HepG2 (cell line): ENCODE measurements at regions not wholly inside any gene's neighbourhood (a gene's known extent, or its start where the extent isn't known, plus 50 kb on each side); places are given as distances from the start of the nearest gene placed in this dataset.

ENCODE experiments used
- ATAC-seq: fragments of 200-7000 bp; cut with Tn5 transposase; 3 replicates; pipeline ENCODE4 v1.9.1; 2020; ENCODE audit warnings: mild to moderate bottlenecking, moderate library complexity
- BruUV-seq: library from RNA; stranded (reverse); fragments of 400-500 nt; replicated peaks from 2 replicates; lab custom pipeline; 2021; lab: Mats Ljungman, UMichigan
- CTCF ChIA-PET: fragments of 300-600 bp; formaldehyde crosslinking; extraction: SDS; loops from one replicate; lab custom pipeline; 2021; ENCODE audit warnings: low total read pairs, inconsistent platforms, low intra/inter-chr PET ratio; lab: Yijun Ruan, JAX
- POLR2A ChIA-PET: fragments of 350-600 bp; sonication (Branson Sonifier 250); formaldehyde crosslinking; loops from one replicate; lab custom pipeline; 2020; ENCODE audit warnings: antibody characterized with exemption, inconsistent platforms; lab: Yijun Ruan, JAX
- DNase-seq: peaks from one replicate; pipeline ENCODE4 v3.0.0-alpha.2; 2015; ENCODE audit warnings: low spot score
- FAIRE-seq: peaks from 3 replicates; lab custom pipeline; 2011; peaks lifted over from hg19 to GRCh38; lab: Jason Lieb, UNC
- H2AFZ ChIP-seq: one replicate; pipeline ENCODE4 v1.6.1; 2011; ENCODE audit warnings: low read length, inconsistent platforms
- H3K27ac ChIP-seq: fragments of 300-600 bp; 3 replicates; pipeline ENCODE4 v1.8.0; 2011; ENCODE audit warnings: mixed run types, mild to moderate bottlenecking, mixed read lengths, low read length, inconsistent platforms; ENCODE audit not compliant: insufficient read depth; ENCODE audit errors: extremely low read length
- H3K27me3 ChIP-seq, 2 experiments: fragments of 200-600 bp in 1 of 2; 2 replicates in 1 of 2; 3 replicates in 1 of 2; pipeline versions ENCODE4 v1.6.0 to v1.8.0; 2011; ENCODE audit warnings: low read length in 2 of 2, mild to moderate bottlenecking in 2 of 2, moderate library complexity in 2 of 2, inconsistent platforms in 1 of 2; ENCODE audit not compliant: insufficient read depth in 2 of 2, control insufficient read depth in 1 of 2
- H3K36me3 ChIP-seq, 2 experiments: fragments of 200-600 bp in 1 of 2; replicated peaks in 1 of 2; 2 replicates in 1 of 2; 3 replicates in 1 of 2; pipeline versions ENCODE4 v1.5.1 to v1.8.0; 2011; ENCODE audit warnings: low read length in 2 of 2, inconsistent platforms in 1 of 2; ENCODE audit not compliant: insufficient read depth in 2 of 2, control insufficient read depth in 1 of 2
- H3K4me1 ChIP-seq: 2 replicates; pipeline ENCODE4 v1.5.1; 2012; ENCODE audit warnings: low read length, inconsistent platforms; ENCODE audit not compliant: insufficient read depth
- H3K4me2 ChIP-seq: 2 replicates; pipeline ENCODE4 v1.6.0; 2011; ENCODE audit warnings: low read depth, low read length, inconsistent platforms
- H3K4me3 ChIP-seq, 3 experiments: fragments of 200-600 bp in 1 of 3; sonication (generic), shearing (Covaris generic) in 1 of 3; replicated peaks in 1 of 3; 2 replicates each; pipeline ENCODE4 v1.5.1; 2011 to 2016; ENCODE audit warnings: low read length in 3 of 3, inconsistent platforms in 2 of 3, low read depth in 2 of 3, mild to moderate bottlenecking in 2 of 3, control low read depth in 1 of 3, mixed read lengths in 1 of 3; ENCODE audit not compliant: insufficient read depth in 1 of 3
- H3K79me2 ChIP-seq: one replicate; pipeline ENCODE4 v1.6.1; 2011; ENCODE audit warnings: low read length, inconsistent platforms; ENCODE audit not compliant: insufficient read depth
- H3K9ac ChIP-seq: 2 replicates; pipeline ENCODE4 v1.6.0; 2011; ENCODE audit warnings: mild to moderate bottlenecking, low read depth, low read length, inconsistent platforms; ENCODE audit not compliant: insufficient read depth
- H3K9me3 ChIP-seq: 2 replicates; pipeline ENCODE4 v1.5.1; 2012; ENCODE audit warnings: mild to moderate bottlenecking, low read length
- H4K20me1 ChIP-seq: 2 replicates; pipeline ENCODE4 v1.6.0; 2011; ENCODE audit warnings: inconsistent platforms, mild to moderate bottlenecking, low read length, moderate library complexity; ENCODE audit not compliant: insufficient read depth
- AHDC1 ChIP-seq: sonication (generic); formaldehyde crosslinking; IDR thresholded peaks from 2 replicates; pipeline ENCODE4 v1.5.1; 2020; ENCODE audit warnings: mild to moderate bottlenecking, missing genetic modification reagents, borderline replicate concordance
- HIVEP1 ChIP-seq: sonication (generic); formaldehyde crosslinking; IDR thresholded peaks from 2 replicates; pipeline ENCODE4 v1.4.0; 2020; ENCODE audit warnings: mild to moderate bottlenecking, missing genetic modification reagents
- IKZF4 ChIP-seq: sonication (generic); formaldehyde crosslinking; IDR thresholded peaks from 2 replicates; pipeline ENCODE4 v1.5.1; 2020; ENCODE audit warnings: borderline replicate concordance, mild to moderate bottlenecking, low read depth, missing genetic modification reagents; ENCODE audit errors: not compliant biosample characterization
- PRPF4 ChIP-seq: fragments of 200-400 bp; formaldehyde crosslinking; IDR thresholded peaks from 2 replicates; pipeline ENCODE4 v1.6.1; 2016; ENCODE audit warnings: low read length, low read depth; ENCODE audit not compliant: poor library complexity, severe bottlenecking
- ZNF143 ChIP-seq: sonication (generic); formaldehyde crosslinking; IDR thresholded peaks from 2 replicates; pipeline ENCODE4 v1.4.0; 2020; ENCODE audit warnings: missing genetic modification reagents
- ZNF746 ChIP-seq: sonication (generic); formaldehyde crosslinking; IDR thresholded peaks from 2 replicates; pipeline ENCODE4 v1.8.0; 2022; ENCODE audit warnings: mild to moderate bottlenecking, missing genetic modification reagents
- WGBS: methylation state at CpG from one replicate; pipeline ENCODE4 v1.1.6; 2017; ENCODE audit warnings: low lambda C conversion rate; 5-methylcytosine and 5-hydroxymethylcytosine counted together
- in situ Hi-C: cut with HindIII; loops from 2 replicates; pipeline ENCODE4 v1.10.0; 2017; ENCODE audit warnings: low pct_unique_long_range_greater_than_20kb; ENCODE audit not compliant: extremely low pct_ligation_motif_present
- intact Hi-C: fragments of 100-400 bp; cut with micrococcal nuclease; formaldehyde crosslinking; loops from one replicate; pipeline ENCODE4 v1.10.0; 2022; ENCODE audit not compliant: unreplicated experiment

- no peak for FAIRE-seq
Measured at GRCh38 chr2:167818521-167818920, 428.9 kb downstream of the STK39 start.

More at GRCh38 chr2:167818521-167818920, 428.9 kb downstream of the STK39 start:
- Histone ChIP-seq H3K4me3 (no peak overlapping the region), H4K20me1 (no peaks in the 10 kb centered on the region), H3K9me3 (no peaks in the 10 kb centered on the region), H3K9ac (no peak overlapping the region), H2AFZ (no peak overlapping the region), H3K4me1 (peaks cover 51% of the 10 kb centered on the region), H3K27ac (no peak overlapping the region), H3K79me2 (no peaks in the 10 kb centered on the region), H3K27me3 (no peaks in the 10 kb centered on the region), H3K4me2 (no peak overlapping the region), H3K36me3 (no peaks in the 10 kb centered on the region)
- CTCF ChIA-PET = no interaction called here
- ATAC-seq = no peak
- WGBS = 71% methylated on average over 11 of the region's 11 CpGs
- POLR2A ChIA-PET = interaction anchor here (2.7 kb wide), 1 partner anchor 9 kb away, joined by 11 read pairs; no protein-coding TSS in a partner anchor
- no peak for DNase-seq
- TF ChIP-seq IKZF4 (CRISPR knock-in tag) (no peak), ZNF746 (CRISPR knock-in tag) (no peak), PRPF4 (no peak), HIVEP1 (CRISPR knock-in tag) (no peak), ZNF143 (CRISPR knock-in tag) (no peak), AHDC1 (CRISPR knock-in tag) (no peak)
- intact Hi-C loops (no loop called here), in situ Hi-C loops (no loop called here)
- no TSS peak for BruUV-seq
